Gastroesophageal sphincter (tissue), 3 donors: ENCODE measurements at regions not wholly inside any gene's neighbourhood (a gene's known extent, or its start where the extent isn't known, plus 50 kb on each side); places are given as distances from the start of the nearest gene placed in this dataset.

Experiments
- CTCF ChIP-seq, 4 experiments: fragments of 200-600 bp in 2 of 4; fragments of 450-650 bp in 2 of 4; sonication (generic) in 1 of 4; IDR thresholded peaks; one replicate each; pipeline ENCODE4 v1.5.1; 2017 to 2019; ENCODE audit warnings: antibody characterized with exemption in 4 of 4, mild to moderate bottlenecking in 2 of 4, moderate library complexity in 2 of 4
- POLR2A ChIP-seq, 2 donors: fragments of 450-650 bp; IDR thresholded peaks; one replicate each; pipeline ENCODE4 v1.6.1; 2017; ENCODE audit warnings: antibody characterized with exemption in 2 of 2, mild to moderate bottlenecking in 2 of 2, moderate library complexity in 1 of 2

GRCh38 chr10:56604624-56605023 lies 243.6 kb upstream of the ZWINT start:
- no peak for TF ChIP-seq CTCF (IDR thresholded peaks at IDR 0.05)
- TF ChIP-seq POLR2A (IDR thresholded peaks at IDR 0.05): no peak
